Medulla oblongata (tissue), 1 donor: ENCODE measurements at regions not wholly inside any gene's neighbourhood (a gene's known extent, or its start where the extent isn't known, plus 50 kb on each side); places are given as distances from the start of the nearest gene placed in this dataset.
"Not testable (repeated sequence)": the region's sequence is repeated elsewhere in the genome, so short reads cannot be mapped to it uniquely, and the experiment has no call there.

Experiments used
- DNase-seq: peaks from one replicate; pipeline ENCODE4 v3.0.0-alpha.2; 2015; ENCODE audit errors: extremely low spot score

DNA sequence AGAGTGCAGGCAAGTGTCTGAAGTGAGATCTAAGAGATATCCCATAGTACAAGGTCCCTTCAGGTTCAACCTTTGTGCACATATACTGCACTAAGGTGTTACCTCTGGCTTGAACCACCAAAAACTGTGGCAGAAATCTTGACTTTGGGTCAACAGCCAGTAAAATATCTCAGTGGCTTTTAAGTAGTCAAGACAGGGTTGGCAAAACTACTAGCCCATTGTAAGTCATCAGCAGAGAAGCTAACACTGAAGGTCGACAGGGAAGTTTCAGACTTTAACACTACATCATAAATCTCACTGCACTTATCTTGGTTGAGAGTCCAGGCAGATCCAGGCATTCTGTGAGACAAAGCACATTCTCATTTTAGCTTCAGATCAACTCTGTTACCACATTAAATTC lies 1684.7 kb downstream of the HACE1 start:
- DNase-seq: no peak

DNA sequence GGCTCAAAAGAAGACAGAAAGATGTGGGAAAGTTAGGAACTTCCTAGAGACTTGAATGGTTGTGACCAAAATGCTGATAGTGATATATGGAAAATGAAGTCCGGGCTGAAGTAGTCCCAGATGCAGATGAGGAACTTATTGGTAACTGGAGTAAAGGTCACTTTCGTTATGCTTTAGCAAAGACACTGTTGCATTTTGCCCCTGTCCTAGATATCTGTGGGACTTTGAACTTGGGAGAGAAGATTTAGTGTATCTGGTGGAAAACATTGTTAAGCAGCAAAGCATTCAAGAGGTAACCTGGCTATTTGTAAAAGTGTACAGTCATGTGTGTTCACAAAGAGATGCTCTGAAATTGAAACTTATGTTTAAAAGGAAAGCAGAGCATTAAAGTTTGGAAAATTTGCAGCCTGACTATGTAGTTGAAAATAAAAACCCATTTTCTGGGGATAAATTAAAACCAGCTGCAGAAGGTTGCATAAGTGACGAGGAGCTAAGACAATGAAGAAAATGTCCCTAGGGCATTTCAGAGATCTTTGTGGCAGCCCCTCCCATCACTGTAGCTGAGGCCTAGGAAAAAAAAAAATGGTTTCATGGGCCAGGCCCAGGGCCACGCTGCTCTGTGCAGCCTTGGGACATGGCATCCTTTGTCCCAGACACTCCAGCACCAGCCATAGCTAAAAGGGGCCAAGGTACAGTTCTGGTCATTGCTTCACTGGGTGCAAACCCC lies 1692.2 kb downstream of the HACE1 start:
- DNase-seq: no peak

DNA sequence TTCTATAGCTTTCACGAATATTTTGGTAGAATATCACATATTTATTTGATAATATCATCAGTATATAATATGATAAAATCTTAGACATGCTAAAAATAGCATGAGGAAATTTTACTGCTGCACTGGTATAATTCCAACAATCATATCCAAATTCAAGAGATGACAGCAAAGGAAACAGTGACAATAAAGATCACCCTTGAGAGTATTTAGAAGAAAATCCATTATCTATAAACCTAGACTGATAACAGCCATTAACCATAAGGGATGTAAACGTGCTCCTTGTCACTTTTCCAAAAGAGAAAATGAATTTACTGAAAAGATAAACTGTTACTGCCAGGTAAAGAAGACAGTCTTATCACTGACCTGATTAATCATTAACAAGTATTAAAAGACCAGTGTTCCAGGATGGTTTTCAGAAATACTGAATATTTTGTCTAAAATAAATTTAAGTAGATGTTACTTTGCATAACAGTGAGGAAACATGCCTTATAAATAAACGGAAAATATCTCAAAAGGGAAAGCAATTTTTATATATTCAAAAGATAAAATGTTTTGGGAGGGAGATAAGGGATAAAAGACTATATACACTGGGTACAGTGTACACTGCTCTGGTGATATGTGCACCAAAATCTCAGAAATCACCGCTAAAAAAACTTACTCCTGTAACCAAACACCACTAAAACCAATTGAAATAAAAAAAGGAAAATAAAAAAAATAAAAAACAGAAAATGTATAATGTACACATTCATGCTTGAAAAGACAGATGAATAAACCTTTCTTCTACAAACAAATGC lies 1704.7 kb downstream of the HACE1 start:
- DNase-seq: no peak

DNA sequence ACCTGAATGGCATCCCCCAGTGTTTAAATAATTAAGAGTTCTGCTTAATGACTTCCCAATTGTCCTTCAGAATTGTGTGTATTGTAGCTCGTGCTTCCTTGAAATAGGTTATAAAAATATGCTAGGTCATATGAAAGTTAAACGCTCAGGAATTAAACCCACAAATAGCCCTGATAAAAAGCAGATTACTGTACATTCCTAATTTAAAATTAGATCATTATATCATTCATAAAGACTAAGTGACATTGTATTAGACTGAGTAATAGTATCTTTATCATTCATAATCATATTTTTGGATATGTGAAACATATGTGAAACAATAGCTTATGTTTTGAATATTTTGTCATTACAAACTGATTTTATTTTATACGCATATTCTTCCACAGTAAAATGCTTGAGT lies 1706.7 kb downstream of the HACE1 start:
- no peak for DNase-seq

DNA sequence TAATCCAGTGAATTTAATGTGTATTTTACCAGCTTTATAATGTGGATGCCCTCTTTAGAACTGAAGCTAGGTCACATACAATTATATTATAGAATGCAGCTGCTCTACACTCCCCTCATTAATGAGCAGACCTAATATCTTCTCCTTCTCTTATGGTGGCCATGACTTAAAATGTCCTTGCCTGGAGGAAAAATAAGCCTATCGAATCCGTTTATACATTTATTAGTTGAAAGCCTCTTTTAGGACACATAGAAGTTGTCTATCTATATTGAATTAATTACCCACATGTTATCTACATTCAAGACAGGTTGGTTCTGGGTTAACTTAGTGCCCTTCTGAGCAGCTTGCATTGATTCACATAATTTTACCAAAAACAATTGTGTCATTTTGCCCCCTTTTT lies 1716.8 kb downstream of the HACE1 start:
- no peak for DNase-seq

DNA sequence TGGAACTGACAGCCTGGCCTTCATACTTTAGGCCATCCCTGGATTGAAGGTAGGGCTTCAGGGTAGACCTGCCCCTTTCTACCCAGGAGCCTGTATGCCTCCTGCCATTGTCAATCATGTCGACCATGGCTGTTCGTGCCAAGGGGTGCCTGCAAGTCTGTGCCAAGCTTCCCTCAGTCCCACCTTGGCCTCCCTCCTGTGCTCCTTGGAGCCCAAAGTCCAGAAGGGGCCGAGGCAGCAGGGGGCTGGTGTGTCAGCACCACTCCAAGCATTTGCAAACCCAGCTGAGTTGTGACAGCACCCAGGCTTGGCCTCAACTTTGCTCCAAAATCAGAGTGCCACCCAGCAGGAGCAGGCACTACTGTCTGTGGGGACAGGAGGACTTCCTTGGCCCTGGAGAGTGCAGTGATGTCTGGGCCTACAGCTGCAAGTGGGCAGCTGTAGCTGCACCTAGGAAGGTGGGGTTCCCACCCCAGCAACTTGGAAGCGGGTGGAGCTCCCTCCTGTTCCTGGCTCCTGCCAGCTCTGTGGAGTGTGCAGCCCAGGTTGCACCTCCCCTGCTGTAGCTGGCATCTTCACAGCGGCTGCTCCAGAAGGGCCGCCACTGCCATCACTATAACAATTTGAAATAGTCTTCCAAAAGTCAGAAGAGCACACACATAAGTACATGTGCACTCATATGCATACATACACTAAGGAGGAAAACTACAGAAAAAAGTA lies 1719.3 kb downstream of the HACE1 start:
- no peak for DNase-seq

DNA sequence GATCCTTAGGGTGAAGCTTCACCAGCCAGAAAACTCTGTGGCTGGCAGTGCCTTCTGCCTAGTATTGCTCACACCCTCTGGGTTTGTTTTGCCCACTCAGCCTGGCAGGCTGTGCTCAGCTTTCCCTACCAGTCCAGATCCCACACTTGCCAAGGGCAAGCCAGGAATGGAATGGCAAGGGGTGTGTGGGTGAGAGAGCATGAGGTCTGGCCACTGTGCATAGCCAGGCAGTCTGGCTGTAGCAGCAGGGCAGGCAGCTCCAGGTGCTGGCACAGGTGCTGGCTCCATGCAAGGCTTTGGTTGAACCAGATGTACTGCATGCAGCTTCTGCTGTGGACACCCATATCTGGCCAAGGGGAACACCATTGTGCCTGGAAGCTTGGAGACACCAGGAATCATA lies 1720.3 kb downstream of the HACE1 start:
- no peak for DNase-seq

DNA sequence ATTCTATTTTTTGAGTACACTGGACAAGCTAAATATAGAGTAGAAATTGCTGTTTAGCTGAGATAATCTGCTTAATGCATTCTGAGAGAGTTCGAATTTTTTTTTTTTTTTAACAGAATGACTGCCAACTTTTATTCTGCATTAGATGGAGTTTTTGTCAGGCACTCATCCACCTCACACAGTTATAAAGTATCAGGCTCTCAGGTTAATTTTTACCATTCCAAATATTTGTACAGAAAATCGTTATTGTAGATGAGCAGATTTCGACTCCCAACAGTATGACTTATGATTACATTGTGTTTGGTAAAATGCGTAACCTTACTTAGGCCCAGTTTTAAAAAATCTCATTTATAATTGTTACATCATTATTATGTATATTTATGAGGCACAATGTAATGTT lies 1731.0 kb downstream of the GRIK2 start:
- DNase-seq: no peak

DNA sequence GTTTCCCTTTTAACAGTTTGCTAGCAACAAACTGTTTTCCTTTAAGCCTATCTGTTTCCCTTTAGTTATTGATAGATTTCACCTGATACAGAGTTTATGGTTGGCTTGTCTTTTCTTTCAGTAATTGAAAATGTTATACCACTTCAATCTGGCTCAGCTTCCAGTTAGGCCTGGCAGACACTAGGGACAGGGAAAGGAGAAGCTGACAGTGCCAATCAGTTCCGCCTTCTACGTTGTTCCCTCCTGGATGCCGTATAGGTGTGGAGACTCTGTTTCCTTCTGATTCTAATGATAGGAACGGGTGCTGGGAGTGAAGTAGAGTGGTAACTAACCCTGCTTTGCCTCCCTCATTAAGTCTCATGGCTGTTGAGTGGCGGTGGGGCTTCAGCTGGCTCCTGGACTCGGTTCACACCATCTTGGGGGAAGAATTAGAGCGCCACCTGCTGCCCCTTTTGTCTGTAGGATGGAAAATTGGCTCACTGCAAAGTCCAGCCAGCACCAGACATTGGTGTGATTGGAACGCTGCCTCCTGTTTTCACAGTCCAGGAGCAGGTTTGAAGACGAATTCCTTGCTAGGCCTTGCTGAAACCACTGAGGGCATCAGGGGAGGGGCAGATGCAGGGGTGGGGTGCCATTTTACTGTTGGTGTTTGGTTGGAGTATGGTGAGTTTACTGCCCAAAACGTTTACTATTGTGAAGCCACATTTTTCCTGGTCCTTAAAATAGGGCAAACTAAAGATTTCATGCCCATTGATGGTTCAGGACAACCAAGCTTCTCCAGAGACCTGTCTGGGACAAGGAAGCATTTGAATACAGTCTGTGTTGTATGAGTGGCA lies 1729.5 kb downstream of the GRIK2 start:
- peak; percentile 48 for DNase-seq

DNA sequence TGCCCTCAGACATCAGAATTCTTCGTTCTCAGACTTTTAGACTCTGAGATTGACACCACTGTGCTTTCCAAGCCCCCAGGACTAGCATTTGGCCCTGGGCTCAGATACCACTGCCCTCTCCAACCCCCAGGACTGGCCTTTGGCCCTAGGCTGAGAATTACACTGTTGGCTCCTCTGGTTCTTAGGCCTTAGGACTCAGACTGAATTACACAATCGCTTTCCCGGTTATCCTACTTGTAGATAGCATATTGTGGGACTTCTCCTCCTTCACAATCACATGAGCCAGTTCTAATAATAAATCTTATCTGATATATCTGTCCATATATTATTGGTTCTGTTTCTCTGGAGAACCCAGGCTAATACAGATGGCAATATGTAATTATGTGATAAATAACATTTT lies 1725.5 kb downstream of the GRIK2 start:
- DNase-seq: no peak

DNA sequence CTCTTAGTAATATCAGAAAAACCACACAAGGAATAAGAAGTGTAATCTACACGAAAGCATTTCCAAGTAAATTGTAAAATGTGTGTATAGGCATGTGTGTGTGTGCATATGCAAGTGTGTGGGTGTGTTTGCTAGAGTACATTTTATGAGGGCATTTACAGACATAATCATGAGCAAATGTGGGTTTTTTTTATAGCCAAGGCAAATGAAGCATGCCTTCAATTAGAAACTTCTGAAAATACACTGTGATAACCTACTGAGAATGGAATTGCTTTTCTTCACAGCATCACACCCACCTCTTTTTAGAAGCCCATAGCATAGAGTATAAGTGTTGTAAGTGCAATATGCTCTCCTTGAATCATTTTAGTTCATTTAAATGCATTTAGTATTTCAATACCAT lies 1721.1 kb downstream of the GRIK2 start:
- DNase-seq: no peak

DNA sequence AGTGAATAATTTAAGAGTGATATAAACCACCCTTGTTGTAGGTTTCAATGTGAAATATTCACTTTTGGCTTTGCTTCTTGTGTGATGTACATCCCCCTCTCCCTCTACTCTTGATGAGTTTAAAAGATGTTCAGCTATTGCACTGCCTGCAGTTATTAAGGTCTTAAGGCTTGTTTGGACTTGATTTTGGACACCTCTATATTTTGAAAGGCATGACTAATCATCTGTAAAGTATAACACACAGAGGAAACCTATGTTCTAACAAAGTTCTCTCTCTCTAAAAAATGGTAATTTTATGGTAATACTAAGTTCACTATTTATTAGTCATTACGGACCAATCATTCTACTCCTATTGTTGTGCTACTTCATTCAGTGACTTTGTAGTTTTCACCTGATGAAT lies 1719.9 kb downstream of the GRIK2 start:
- no peak for DNase-seq

DNA sequence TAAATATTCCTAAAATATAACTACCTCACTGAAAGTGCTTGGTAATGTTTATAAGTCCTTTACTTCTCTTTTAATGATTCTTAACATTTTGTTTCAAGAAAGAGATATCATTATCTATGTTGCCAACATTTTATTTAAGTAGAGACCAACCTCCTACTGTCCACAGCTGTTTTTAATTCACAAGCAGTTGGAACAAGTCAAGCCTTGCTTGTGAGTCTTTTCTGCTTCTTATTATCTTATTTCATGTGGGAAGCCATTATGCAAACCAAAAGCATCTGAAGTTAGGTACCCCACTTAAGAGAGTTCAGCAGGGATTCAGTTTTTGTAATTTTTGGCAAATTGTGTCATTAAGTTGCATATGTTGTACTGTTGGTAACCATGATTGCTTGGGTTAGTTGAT lies 1714.5 kb downstream of the GRIK2 start:
- DNase-seq: no peak

DNA sequence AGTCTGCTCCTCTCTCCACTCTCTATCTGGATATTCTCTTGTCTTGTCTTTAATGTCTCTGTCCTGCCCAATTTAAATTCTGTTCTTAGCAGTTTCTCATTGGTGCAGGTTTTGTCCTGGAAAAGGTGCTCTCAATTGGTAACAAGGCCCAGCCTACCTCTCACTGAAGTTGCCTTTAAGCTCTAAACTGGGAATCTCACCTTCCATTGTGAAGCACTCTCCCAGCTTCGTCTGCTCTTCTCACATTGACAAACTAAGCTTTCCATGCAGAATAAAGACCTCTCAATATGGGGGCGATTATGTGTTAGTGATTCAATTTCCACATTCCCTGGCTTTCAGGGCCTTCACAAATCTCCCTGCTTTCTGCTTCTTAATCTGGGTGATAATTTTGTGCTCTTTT lies 1712.2 kb downstream of the GRIK2 start:
- DNase-seq: no peak

DNA sequence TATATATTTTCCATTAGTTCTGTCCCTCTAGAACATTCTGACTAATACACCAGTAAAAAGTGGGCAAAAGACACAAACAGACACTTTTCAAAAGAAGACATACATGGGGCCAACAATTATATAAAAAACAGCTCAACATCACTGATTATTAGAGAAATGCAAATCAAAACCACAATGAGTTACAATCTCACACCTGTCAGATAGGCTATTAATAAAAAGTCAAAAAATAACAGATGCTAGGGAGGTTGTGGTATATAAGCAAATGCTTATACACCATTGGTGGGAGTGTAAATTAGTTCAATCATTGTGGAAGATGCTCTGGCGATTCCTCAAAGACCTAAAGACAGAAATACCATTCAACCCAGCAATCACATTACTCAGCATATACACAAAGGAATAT lies 1707.8 kb downstream of the GRIK2 start:
- no peak for DNase-seq

DNA sequence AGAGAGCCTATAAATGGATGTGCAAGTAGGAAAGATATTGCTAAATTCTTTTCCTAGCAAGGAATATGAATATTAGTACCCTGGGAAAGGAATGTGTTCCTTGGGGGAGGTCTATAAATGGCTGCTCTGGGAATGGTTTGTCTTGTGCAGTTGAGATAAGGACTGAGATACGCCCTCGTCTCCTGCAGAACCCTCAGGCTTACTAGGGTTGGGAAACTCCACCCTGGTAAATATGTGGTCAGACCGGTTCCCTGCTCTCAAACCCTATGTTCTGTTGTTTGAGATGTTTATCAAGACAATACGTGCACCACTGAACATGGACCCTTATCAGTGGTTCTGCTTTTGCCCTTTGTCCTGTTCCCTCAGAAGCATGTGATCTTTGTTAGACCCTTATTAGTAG lies 1698.9 kb downstream of the GRIK2 start:
- not testable (repeated sequence) for DNase-seq

DNA sequence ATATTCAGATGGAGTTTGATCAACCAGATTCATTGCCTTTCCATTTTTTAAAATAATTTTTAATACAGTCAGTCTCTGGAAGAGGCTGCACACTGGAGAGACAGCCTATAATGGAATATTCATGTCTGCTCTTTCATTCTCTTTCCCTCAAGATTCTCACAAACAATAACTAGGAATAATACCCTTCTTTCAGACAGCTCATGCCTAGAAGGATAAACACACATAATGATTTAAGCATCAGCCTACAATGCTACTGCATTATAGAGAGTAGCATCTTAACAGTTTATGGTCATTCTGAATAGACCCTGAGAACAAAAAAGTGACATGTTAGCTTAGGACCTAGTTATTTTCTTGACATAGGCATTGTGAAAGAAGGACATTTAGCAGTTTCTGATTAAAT lies 1692.3 kb downstream of the GRIK2 start:
- no peak for DNase-seq

DNA sequence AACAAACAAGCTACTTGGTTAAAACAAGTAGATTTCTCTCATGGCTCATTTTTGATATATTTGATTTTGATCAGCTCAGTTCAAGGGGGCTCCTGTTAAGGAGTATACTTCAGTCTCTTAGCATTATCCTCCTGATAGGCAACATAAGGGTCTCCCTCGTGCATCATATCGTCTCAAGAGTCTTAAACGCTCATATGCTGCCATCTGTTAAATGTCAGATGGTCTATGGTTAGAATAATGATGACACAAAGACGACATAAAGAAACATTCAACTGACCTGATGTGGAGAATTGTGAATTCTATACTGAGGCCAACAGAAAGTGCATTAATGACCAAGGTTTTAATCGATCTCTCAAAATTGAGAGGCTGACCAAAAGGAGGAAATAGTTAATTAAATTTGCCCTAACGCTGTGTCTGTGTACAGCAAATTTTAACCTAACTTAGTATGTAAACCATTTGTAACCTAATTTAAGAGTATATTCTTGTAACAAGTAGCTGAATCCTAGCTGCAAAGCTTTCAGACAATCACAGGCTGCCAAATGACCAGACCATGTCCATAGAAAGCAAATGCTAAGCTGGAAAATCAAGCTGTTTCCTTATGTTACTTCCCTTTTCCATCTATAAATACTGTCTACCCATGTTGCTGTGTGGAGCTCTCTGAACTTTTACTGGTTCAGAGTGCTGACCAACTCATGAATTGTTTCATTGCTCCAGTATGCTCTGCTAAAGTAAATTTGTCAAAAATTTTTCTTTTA lies 1688.5 kb downstream of the GRIK2 start:
- no peak for DNase-seq

DNA sequence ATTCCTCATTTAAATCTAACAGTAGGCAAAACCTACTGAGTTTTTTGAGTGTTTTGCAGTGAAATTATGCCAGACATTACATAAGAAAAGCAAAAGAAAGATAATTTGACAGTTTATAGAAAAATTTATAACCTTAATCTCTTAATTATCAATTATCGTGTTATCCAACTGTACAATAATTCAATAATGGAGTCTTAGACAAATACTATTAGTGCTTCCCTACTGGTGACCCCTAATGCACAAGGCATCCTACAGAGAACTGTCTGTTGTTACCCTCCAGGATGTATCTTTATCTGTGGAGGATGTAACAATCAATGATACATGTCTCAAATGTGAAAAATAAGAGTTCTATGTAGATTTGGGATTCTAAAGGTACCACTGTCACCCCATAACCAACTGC lies 1687.6 kb downstream of the GRIK2 start:
- DNase-seq: no peak

DNA sequence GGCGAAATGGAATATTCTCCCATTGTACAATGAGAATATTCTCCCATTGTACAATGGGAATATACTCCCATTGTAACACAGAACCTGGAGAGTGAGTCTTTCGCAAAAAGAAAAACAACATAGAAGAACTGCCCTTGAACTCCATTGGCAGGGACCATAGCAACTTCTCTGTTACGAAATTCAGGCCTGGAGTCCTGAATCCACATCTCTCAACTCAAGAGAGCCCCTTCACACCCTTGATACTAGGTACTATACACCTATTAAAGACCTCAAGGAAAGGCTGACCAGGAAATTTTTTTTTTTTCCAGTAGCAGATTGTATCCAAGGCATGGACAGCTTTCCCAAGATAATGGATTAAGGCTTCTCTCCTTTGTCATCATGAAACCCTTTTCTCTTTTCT lies 1687.0 kb downstream of the GRIK2 start:
- no peak for DNase-seq

DNA sequence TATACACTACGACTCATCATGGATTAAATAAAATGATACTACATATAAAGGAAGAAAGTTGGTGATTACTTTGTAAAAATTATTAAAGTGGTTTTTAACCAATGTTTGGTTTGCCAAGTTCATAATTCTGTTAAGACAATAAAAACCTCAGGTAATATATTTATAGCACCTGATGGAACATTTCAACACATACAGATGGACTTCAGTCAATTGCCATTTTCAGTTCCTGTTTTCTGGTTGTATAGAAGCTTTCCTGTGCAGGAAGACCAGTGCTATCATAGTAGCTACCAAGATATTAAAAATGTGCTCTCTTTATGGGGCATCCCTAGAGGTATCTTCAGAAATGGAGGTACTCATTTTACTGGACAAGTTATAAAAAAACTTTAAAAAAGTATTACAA lies 1686.4 kb downstream of the GRIK2 start:
- DNase-seq: no peak
